ENCODE measurements at regions not wholly inside any gene's neighbourhood (a gene's known extent, or its start where the extent isn't known, plus 50 kb on each side); places are given as distances from the start of the nearest gene placed in this dataset.

DNA sequence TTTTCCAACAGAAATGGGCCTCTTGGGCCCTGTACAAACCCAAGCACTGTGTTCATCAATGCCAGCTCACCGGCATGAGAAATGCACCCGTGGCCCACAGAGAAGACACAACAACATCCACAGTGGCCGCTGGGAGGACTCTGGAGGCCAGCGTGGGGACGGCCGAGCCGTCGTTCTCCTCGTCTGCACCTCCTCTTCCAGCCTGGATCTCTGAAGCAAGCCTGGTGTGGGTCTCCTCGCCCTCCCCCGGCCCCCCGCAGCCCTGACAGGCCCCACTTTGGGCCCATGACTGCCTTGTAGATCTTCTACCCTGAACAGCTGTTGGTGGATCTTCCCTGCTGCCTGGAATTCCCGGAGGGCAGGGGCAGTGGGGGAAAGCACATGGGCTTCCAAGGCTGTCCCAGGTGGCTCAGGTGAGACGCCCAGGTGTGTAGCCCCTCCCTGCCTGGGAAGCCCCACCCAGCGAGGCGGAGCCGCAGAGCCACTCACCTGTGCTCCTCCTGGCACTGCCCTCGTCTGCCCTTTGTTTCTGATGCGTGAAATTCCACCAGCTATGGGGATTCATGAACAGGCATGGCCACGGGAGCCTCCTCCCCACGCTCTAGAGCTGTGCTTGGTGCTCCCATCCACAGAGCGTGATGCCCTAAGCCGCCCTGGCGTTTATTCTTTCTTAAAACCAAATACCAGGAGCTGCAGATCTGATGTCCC is 225.9 kb downstream of the BRD1 start:
- ATAC-seq, result no peak

GRCh38 chr22:49600891-49601431 is 226.7 kb downstream of the BRD1 start:
- no peak for ATAC-seq

DNA sequence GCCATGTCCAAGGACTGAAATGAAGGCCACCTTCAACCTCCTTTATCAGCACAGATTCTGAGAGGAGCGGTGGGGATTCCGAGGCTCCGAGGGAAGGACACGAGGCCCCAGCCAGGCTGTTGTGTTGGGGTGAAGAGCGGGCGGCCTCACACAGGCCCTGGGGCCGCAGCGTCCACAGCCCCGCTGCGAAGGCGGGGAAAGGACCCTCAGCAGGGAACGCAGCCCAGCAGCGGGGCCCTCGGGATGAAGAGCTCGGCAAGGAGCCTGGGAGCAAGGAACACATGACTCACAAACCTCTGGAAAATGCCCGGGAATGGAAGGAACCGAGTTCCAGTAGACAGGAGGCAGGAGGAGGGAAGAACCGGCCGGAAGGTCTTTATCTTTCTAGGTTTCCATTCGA is 227.2 kb downstream of the BRD1 start:
- no peak for ATAC-seq

- no peak for ATAC-seq
These were observed 227.8 kb downstream of the BRD1 start for GRCh38 chr22:49599691-49600455.

DNA sequence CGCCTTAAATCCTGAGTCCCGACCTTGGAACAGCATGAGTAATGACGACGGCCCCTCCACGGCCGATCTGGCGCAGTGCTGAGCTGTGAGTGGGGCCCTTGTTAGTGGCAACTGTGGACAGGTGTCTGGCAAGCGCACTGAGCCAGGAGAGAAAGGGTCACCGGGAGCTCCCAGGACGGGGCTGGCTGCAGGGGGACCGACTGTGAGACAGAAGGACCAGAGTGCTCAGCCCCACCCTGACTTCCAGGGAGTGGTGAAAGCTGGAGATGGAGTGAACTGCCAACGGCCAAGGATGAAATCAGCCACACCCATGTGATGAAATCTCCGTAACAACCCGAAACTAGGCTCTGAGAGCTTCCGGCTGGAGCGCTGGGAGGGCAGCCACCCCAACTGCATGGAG is 228.6 kb downstream of the BRD1 start:
- no peak for ATAC-seq

DNA sequence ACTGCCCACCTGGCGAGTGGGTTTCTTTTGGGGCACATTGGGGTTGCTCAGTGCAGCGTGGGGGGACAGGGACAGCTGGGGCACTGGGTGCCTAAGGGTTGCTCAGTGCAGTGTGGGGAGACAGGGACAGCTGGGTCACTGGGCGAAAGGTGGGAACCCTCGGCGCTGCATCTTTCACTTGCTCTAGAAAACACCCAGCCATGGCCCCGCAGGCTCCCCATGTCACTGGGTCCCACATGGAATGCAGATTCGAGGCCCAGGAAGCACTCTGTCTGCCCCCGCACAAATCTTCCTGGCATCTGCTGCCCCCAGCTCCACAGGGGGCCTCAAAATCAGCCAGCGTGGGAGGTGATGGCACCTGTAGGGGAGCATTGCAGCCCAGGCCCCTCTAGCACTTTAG is 229.3 kb downstream of the BRD1 start:
- no peak for ATAC-seq

DNA sequence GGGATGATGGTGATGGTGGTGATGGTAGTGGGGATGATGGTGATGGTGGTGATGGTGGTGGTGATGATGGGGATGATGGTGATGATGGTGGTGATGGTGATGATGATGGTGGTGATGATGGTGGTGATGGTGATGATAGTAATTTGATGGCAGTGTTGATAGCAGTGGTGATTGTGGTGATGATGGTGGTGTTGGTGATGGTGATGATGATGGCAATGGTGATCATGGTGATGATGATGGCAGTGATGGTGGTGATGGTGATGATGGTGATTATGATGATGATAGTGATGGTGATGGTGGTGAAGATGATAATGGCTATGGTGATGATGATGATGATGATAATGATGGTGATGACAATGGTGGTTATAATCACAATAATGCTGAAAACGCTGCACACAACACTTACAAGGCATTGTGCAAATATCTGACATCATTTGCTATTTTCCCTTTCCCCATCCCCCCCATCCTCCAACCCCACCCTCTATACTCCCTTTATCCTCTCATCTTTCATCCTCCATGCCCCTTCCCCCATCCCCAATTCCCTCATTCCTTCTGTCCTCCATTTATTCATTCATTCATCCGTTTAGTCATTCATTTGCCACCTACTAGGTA is 230.1 kb downstream of the BRD1 start:
- ATAC-seq, result no peak

DNA sequence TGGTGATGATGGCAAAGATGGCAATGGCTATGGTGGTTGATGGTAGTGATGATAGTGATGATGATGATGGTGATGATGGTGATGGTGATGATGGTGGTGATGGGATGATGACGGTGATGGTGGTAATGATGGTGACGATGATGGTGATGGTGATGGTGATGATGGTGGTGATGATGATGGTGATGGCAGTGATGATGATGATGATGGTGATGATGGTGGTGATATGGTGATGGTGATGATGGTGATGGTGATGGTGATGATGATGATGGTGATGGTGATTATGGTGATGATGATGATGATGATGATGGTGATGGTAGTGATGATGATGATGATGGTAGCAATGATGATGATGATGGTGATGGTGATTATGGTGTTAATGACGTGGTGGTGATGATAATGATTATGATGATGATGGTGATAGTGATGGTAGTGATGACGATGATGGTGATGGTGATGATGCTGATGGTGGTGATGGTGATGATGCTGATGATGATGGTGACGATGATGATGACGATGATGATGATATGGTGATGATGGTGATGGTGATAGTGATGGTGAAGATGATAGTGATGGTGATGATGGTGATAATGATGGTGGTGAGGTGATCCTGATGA is 232.1 kb downstream of the BRD1 start:
- no peak for ATAC-seq

DNA sequence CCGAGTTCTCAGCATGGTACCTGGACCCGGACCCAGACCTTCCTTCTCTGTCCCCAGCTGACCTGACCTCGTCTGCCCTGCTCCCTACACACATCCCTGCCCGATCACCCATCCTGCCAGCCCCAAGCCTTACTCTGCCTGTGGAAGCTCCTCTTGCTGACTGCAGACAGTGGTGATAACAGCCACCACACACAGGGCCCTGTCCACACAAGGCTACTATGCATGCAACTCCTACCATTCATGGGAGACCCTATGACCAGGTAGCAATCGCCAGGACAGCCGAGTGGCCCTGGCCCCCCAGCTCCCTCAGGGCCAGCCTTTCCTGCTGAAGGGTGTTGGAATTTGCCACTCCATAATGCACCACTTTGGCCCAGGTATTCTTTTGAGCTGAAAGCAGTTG is 233.6 kb downstream of the BRD1 start:
- no peak for ATAC-seq

DNA sequence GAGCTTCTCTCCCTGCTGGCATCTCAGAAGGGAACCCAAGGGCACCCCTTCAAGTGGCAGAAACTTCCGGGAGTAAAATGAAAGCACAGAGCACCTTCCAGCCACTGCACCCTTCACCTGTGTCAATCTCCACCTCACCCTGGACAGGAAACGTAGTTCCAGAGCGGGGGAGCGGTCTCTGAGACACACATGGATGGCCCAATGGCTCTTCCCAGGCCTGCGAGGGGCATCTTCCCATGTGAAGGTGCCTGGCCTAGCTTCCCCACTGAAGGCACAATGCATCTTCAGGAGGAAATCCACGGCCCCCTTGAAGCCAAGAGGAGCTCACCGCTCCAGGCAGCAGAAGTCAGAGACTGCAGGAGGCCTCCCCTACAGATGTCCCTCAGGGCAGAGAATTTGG is 234.2 kb downstream of the BRD1 start:
- ATAC-seq, result no peak

GRCh38 chr22:49592780-49593501 is 234.7 kb downstream of the BRD1 start:
- no peak for ATAC-seq

DNA sequence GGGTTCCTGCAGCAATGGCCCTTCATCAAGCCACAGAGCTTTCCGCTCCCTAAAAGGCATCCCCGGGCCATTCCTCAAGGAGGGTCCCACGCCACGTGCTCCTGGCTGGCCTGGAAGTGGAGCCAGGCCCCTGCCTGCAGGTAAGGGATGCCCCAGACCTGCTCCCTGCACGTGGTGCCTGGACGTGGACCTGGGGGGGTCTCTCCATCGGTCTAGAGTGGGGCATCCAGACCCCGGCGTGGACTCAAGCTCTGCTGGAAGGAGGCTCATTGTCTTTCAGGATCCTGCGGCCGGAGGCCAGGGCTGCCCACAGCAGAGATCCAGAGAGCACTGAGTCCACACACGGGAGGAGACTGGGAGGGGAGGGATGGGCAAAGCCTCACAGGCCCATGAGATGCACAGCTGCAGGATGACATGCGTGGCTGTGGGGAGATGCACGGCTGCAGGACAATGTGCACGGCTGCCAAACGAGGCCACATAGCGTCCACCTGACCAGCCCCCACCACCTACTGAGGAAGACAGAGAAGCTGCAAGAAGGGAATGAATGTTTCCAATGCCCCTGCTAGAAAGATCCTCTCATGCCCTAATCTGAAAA is 236.7 kb downstream of the BRD1 start:
- ATAC-seq, result no peak

GRCh38 chr22:49590381-49590780 is 237.3 kb downstream of the BRD1 start:
- ATAC-seq, result no peak

GRCh38 chr22:49589811-49590210 is 237.9 kb downstream of the BRD1 start:
- ATAC-seq, result no peak

- ATAC-seq, result no peak
These were observed 238.4 kb downstream of the BRD1 start for GRCh38 chr22:49589301-49589700.

DNA sequence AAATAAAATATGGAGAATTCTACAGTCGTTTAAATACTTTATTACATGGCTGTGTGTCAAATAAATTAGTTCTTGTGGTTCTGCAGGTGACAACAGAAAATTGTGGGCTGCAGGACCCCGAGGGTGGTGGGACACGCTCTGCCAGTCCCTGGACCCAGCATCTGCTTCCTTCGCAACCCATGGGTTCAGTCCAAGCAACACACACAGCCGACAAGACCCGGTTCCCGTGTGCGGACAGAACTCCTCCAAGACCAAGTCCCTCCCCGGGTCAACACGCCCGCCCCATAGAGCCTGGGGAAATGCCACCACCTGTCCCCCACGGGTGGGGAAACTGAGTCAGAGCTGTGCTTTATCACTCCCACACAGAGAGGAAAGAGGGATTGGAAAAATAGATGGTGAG is 238.9 kb downstream of the BRD1 start:
- ATAC-seq, result no peak

- no peak for ATAC-seq
These were observed 239.7 kb downstream of the BRD1 start for GRCh38 chr22:49587987-49588386.

DNA sequence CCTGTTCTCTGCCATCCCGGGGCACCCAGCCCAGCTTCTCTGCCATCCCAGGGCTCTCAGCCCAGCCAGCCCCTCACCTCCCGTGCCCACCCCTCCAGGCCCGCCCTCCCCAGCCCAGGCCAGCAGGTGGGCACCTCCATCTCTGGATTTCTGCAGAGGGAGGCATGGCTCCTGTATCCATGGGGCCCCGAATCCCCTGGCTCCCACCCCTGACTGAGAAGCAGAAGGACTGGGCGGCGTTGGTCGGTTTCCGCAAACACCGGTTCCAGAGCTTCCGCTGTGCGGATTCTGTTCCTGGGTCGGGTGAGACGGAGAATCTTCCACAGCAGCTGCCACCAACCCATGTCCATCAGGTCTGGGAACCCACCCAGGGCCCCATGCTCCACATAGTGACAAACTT is 240.3 kb downstream of the BRD1 start:
- ATAC-seq, result no peak

DNA sequence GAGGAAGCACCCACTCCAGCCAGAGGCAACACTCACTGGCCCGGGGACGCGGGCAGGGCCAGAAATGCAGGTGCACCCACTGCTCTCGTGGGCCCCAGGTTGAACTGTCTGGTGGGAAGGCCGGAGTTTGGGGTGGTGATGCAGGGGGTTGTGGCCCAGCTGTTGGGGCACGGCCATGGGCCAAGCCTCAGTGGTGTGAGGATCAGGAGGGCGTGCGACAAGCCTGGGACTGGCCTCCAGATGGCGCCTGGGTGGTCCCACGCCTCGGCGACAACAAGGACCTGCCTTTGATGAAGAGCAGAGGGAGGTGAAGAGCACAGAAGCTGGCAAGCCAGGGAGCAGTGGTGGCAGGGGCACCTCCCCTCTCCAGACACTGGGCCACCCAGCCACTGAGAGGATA is 240.8 kb downstream of the BRD1 start:
- no peak for ATAC-seq

- ATAC-seq, result no peak
These were observed 241.4 kb downstream of the BRD1 start for GRCh38 chr22:49586244-49586748.

DNA sequence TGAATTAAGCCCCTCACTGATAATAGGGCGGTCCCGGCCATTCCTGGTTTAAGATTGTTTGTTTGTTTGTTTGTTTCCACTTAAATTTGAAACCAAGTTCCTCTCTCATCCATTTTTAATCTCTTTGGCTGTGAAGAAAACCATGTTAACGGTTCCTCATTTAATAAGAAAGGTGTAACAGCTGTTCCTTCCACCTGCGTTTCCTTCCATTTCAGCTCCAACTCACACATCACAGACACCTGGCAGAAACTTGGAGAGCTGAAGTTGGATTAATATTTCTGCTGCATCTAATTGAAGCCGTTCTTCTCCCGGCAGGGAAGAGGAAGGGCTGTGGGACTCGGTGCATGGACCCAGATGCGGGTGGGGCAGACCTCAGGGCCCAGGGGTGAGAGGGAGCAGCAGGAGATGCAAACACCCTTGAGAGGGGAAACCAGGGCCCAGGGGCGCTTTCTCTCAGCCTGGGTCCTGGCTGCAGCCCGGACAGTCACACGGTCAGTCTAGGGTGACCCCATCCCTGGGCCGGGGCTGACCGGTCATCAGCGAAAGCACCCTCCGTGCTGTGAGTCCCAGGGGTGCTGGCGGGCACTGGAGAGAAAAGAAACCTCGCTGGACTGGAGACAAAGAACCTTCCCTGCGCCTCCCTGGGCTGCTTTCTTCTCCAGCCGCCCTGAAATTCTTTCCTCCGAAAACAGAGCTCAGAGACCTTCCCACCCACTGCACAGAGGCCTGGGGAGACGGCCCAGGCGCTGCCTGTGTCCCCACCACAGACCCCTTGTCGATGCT is 242.0 kb downstream of the BRD1 start:
- no peak for ATAC-seq

Measured in activated CD4-positive, CD25-positive, alpha-beta regulatory T cell treated with anti-CD3 and anti-CD28 coated beads, Interleukin-2, amount 50 U/mL, for 24 hours (primary cell).